ENCODE measurements at regions not wholly inside any gene's neighbourhood (a gene's known extent, or its start where the extent isn't known, plus 50 kb on each side); places are given as distances from the start of the nearest gene placed in this dataset.

GRCh38 chr11:26851696-26852095, 129.8 kb upstream of the SLC5A12 start:
- TF ChIP-seq, protein P1, sequence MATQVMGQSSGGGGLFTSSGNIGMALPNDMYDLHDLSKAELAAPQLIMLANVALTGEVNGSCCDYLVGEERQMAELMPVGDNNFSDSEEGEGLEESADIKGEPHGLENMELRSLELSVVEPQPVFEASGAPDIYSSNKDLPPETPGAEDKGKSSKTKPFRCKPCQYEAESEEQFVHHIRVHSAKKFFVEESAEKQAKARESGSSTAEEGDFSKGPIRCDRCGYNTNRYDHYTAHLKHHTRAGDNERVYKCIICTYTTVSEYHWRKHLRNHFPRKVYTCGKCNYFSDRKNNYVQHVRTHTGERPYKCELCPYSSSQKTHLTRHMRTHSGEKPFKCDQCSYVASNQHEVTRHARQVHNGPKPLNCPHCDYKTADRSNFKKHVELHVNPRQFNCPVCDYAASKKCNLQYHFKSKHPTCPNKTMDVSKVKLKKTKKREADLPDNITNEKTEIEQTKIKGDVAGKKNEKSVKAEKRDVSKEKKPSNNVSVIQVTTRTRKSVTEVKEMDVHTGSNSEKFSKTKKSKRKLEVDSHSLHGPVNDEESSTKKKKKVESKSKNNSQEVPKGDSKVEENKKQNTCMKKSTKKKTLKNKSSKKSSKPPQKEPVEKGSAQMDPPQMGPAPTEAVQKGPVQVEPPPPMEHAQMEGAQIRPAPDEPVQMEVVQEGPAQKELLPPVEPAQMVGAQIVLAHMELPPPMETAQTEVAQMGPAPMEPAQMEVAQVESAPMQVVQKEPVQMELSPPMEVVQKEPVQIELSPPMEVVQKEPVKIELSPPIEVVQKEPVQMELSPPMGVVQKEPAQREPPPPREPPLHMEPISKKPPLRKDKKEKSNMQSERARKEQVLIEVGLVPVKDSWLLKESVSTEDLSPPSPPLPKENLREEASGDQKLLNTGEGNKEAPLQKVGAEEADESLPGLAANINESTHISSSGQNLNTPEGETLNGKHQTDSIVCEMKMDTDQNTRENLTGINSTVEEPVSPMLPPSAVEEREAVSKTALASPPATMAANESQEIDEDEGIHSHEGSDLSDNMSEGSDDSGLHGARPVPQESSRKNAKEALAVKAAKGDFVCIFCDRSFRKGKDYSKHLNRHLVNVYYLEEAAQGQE (IDR thresholded peaks at IDR 0.05; ENCODE audit: insufficient read depth in 1 of 2, low read depth in 2 of 2, low read length in 2 of 2): no peak
- TF ChIP-seq POLR2AphosphoS5 (IDR thresholded peaks at IDR 0.05; ENCODE audit: low read depth, low read length): no peak
- no peak for TF ChIP-seq SIN3A (IDR thresholded peaks at IDR 0.05; ENCODE audit: borderline replicate concordance, insufficient read depth, low read length)
- TF ChIP-seq FOXP2 (optimal IDR thresholded peaks at IDR 0.05; ENCODE audit: borderline replicate concordance, extremely low read depth, extremely low read length, insufficient read depth): no peak
- TF ChIP-seq TAF1 (IDR thresholded peaks at IDR 0.05; ENCODE audit: borderline replicate concordance, insufficient read depth, low read length): no peak

DNA sequence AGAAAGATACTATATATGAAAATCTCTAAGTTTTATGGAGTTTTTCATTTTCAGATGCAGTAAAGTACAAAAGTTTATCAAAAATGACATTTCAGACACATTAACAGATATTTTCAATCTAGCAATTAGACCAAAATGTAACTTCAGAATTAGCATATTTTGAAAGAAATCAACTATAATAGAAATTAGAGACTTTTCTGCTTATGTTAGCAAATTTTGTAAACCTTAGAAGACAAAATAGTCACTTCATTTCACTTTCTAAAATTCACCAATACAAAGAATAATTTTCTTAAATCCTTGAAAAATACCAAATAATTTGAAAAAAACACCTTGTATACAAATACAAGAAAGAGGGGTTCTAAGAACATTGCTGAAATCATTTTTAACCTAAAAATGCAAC, 135.8 kb upstream of the FIBIN start:
- TF ChIP-seq TAF1 (IDR thresholded peaks at IDR 0.05; ENCODE audit: borderline replicate concordance, insufficient read depth, low read length) (no peak), FOXP2 (optimal IDR thresholded peaks at IDR 0.05; ENCODE audit: borderline replicate concordance, extremely low read depth, extremely low read length, insufficient read depth) (no peak), SIN3A (IDR thresholded peaks at IDR 0.05; ENCODE audit: borderline replicate concordance, insufficient read depth, low read length) (no peak), POLR2AphosphoS5 (IDR thresholded peaks at IDR 0.05; ENCODE audit: low read depth, low read length) (no peak)
- TF ChIP-seq, protein P1 (IDR thresholded peaks at IDR 0.05; ENCODE audit: insufficient read depth in 1 of 2, low read depth in 2 of 2, low read length in 2 of 2): no peak

GRCh38 chr11:26859416-26859815, 134.5 kb upstream of the FIBIN start:
- no peak for TF ChIP-seq POLR2AphosphoS5 (IDR thresholded peaks at IDR 0.05; ENCODE audit: low read depth, low read length)
- TF ChIP-seq, protein P1 (IDR thresholded peaks at IDR 0.05; ENCODE audit: insufficient read depth in 1 of 2, low read depth in 2 of 2, low read length in 2 of 2): no peak

GRCh38 chr11:26860091-26860780, 133.7 kb upstream of the FIBIN start:
- TF ChIP-seq FOXP2 (optimal IDR thresholded peaks at IDR 0.05; ENCODE audit: borderline replicate concordance, extremely low read depth, extremely low read length, insufficient read depth) (no peak), TAF1 (IDR thresholded peaks at IDR 0.05; ENCODE audit: borderline replicate concordance, insufficient read depth, low read length) (no peak), SIN3A (IDR thresholded peaks at IDR 0.05; ENCODE audit: borderline replicate concordance, insufficient read depth, low read length) (no peak), POLR2AphosphoS5 (IDR thresholded peaks at IDR 0.05; ENCODE audit: low read depth, low read length) (no peak)
- TF ChIP-seq, protein P1 (IDR thresholded peaks at IDR 0.05; ENCODE audit: insufficient read depth in 1 of 2, low read depth in 2 of 2, low read length in 2 of 2): no peak

DNA sequence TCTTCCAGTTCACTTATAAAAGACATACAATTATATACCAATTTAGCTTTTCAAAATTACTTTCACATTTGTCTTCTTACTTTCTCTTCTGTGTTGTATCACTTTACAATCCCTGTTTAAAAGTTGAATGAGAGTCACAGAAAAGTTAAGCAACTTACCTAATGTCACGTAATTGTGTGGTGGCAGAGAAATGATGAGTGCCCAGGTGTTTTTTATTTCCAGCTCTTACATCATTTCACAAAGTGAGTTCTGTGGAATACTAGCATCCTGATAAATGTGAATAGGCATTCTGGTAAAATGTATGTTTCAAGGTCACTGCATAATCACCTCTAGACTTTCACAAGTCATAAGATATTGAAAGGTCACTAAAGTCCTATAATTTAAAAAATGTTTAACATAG, 133.0 kb upstream of the FIBIN start:
- TF ChIP-seq, protein P1 (IDR thresholded peaks at IDR 0.05; ENCODE audit: insufficient read depth in 1 of 2, low read depth in 2 of 2, low read length in 2 of 2): no peak
- TF ChIP-seq TAF1 (IDR thresholded peaks at IDR 0.05; ENCODE audit: borderline replicate concordance, insufficient read depth, low read length) (no peak), POLR2AphosphoS5 (IDR thresholded peaks at IDR 0.05; ENCODE audit: low read depth, low read length) (no peak), FOXP2 (optimal IDR thresholded peaks at IDR 0.05; ENCODE audit: borderline replicate concordance, extremely low read depth, extremely low read length, insufficient read depth) (no peak), SIN3A (IDR thresholded peaks at IDR 0.05; ENCODE audit: borderline replicate concordance, insufficient read depth, low read length) (no peak)
